ENCODE measurements at regions not wholly inside any gene's neighbourhood (a gene's known extent, or its start where the extent isn't known, plus 50 kb on each side); places are given as distances from the start of the nearest gene placed in this dataset.

DNA sequence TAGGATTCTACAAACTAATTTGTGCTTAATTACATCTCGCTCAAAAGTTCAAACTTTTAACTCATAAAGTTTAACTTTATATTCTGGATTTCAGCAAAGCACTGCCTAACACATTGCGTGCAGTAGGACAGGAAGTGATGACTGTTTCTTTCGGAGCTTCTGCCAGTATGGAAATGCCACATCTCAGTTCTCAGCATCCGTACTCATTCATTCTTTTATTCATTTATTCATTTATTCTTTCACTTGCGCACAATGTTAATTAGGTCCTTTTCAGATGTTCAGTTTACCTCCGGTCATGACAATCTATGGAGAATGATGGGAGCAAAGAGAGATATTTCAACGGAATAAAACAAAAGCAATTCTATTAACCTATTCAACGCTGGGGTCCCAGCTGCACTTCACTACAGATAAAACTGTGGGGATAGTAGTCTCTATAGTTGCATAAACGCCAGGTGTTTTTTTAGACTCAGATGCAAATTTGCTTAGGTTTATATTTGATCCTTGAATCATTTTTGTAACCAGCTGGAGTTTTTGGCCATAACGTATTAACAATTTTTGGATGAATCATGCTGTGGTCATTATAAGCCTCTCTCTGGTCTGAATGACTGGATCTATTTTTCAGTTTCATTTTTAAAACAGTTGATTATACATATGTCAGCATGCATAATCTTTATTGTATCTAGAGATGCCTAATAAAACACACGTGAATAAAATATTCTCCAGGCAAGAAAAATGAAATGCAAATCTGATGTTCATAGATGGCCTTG is 143.9 kb downstream of the KCNJ2 start:
- no peak overlapping the region for H3K9ac ChIP-seq (ENCODE audit: low read length)
- no peak overlapping the region for H3K4me3 ChIP-seq (ENCODE audit: low read length)
- no peaks in the 10 kb centered on the region for H3K4me1 ChIP-seq (ENCODE audit: control insufficient read depth, insufficient read depth, low read length)
- H3K36me3 ChIP-seq (ENCODE audit: control insufficient read depth, insufficient read depth, low read length): no peaks in the 10 kb centered on the region
- no peaks in the 10 kb centered on the region for H3K9me3 ChIP-seq (ENCODE audit: control insufficient read depth, low read length)
- H3K27me3 ChIP-seq (ENCODE audit: control insufficient read depth, insufficient read depth, low read length): no peaks in the 10 kb centered on the region

DNA sequence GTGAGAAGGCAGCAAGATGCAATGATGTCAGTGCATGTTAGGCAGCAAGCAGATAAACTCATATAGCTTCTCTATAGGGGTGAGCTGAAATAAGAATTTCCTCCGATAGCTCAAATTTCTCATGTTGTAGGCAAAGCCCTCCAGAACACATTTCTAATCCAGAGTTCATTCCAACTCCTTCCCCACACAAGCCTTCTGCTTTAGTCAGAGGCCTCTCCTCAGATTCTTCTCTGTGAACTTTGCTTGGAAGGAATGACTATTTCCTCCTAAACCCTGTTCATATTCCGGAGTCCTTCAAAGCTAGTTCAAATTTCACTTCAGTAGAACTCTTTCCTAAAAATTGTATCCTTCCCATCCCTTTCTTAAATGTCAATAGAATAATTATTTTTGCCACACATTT is 144.8 kb downstream of the KCNJ2 start:
- H3K4me3 ChIP-seq (ENCODE audit: low read length): no peak overlapping the region
- no peak overlapping the region for H3K9ac ChIP-seq (ENCODE audit: low read length)
- H3K9me3 ChIP-seq (ENCODE audit: control insufficient read depth, low read length): no peaks in the 10 kb centered on the region
- H3K4me1 ChIP-seq (ENCODE audit: control insufficient read depth, insufficient read depth, low read length): no peaks in the 10 kb centered on the region
- H3K36me3 ChIP-seq (ENCODE audit: control insufficient read depth, insufficient read depth, low read length): no peaks in the 10 kb centered on the region
- H3K27me3 ChIP-seq (ENCODE audit: control insufficient read depth, insufficient read depth, low read length): no peaks in the 10 kb centered on the region

DNA sequence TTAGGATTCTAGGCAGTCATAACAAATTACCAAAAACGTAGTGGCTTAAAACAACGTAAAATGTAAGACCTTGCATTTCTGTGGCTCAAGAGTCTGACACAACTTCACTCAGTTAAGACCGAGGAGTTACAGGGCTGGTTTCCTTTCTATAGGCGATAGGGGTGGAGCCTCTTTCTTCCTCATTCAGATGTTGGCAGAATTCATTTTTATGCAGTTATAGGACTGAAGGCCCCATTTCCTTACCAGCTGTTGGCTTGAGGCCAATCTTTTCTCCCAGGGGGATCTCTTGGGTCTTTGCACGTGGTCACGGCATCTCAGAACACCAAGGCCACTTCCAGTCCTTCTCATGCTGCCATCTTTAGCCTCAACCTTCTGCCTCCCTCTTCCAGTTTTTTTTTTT is 145.2 kb downstream of the KCNJ2 start:
- Histone ChIP-seq H3K36me3 (ENCODE audit: control insufficient read depth, insufficient read depth, low read length) (no peaks in the 10 kb centered on the region), H3K9me3 (ENCODE audit: control insufficient read depth, low read length) (no peaks in the 10 kb centered on the region), H3K4me3 (ENCODE audit: low read length) (no peak overlapping the region), H3K4me1 (ENCODE audit: control insufficient read depth, insufficient read depth, low read length) (no peaks in the 10 kb centered on the region), H3K27me3 (ENCODE audit: control insufficient read depth, insufficient read depth, low read length) (no peaks in the 10 kb centered on the region), H3K9ac (ENCODE audit: low read length) (no peak overlapping the region)

DNA sequence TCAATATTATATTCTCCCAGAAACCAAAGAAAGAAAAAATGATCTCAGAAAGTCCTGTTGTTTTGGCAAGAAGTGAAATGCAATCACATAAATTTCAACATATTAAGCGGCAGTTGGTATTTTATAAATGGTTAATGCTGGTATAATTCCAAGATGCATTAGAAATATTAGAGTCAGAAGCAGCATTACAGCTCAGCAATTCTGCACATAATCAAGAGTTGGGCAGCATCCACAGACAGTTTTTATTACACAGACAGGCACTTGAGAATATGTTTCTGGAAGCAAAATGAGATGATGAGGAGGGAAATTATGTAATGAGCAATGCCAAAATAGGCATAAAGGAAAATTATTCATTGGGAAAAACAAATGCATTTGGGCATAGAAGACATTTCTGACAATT is 148.1 kb downstream of the KCNJ2 start:
- Histone ChIP-seq H3K27me3 (ENCODE audit: control insufficient read depth, insufficient read depth, low read length) (no peaks in the 10 kb centered on the region), H3K4me3 (ENCODE audit: low read length) (no peak overlapping the region), H3K9me3 (ENCODE audit: control insufficient read depth, low read length) (no peaks in the 10 kb centered on the region), H3K36me3 (ENCODE audit: control insufficient read depth, insufficient read depth, low read length) (no peaks in the 10 kb centered on the region), H3K4me1 (ENCODE audit: control insufficient read depth, insufficient read depth, low read length) (no peaks in the 10 kb centered on the region), H3K9ac (ENCODE audit: low read length) (no peak overlapping the region)

GRCh38 chr17:70318051-70318450 is 148.7 kb downstream of the KCNJ2 start:
- Histone ChIP-seq H3K27me3 (ENCODE audit: control insufficient read depth, insufficient read depth, low read length) (no peaks in the 10 kb centered on the region), H3K4me3 (ENCODE audit: low read length) (no peak overlapping the region), H3K9me3 (ENCODE audit: control insufficient read depth, low read length) (no peaks in the 10 kb centered on the region), H3K36me3 (ENCODE audit: control insufficient read depth, insufficient read depth, low read length) (no peaks in the 10 kb centered on the region), H3K4me1 (ENCODE audit: control insufficient read depth, insufficient read depth, low read length) (no peaks in the 10 kb centered on the region), H3K9ac (ENCODE audit: low read length) (no peak overlapping the region)

DNA sequence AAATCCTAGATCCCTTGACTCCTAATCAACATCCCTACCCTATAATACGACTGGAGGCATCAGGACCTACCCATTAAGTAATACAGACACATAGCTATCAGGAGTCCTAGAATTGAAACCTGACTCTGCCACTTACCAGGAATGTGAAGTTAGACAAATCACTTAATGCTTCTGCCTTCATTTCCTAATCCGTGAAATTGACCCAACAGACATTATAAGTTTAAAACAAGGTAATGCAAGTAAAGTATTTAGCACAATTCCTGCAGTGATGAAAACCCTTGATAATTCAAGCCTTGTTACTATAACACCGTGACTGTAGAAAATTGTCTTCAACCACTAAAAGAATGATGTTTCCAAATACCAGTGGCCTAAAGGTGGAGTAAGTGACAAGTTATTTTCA is 150.2 kb downstream of the KCNJ2 start:
- Histone ChIP-seq H3K27me3 (ENCODE audit: control insufficient read depth, insufficient read depth, low read length) (no peaks in the 10 kb centered on the region), H3K4me3 (ENCODE audit: low read length) (no peak overlapping the region)

GRCh38 chr17:70320673-70321345 is 151.5 kb downstream of the KCNJ2 start:
- Histone ChIP-seq H3K4me3 (ENCODE audit: low read length) (no peak overlapping the region), H3K9me3 (ENCODE audit: control insufficient read depth, low read length) (no peaks in the 10 kb centered on the region), H3K36me3 (ENCODE audit: control insufficient read depth, insufficient read depth, low read length) (no peaks in the 10 kb centered on the region), H3K4me1 (ENCODE audit: control insufficient read depth, insufficient read depth, low read length) (no peaks in the 10 kb centered on the region), H3K9ac (ENCODE audit: low read length) (no peak overlapping the region), H3K27me3 (ENCODE audit: control insufficient read depth, insufficient read depth, low read length) (no peaks in the 10 kb centered on the region)

More for the DNA sequence above, 150.2 kb downstream of the KCNJ2 start:
- H3K36me3 ChIP-seq (ENCODE audit: control insufficient read depth, insufficient read depth, low read length): no peaks in the 10 kb centered on the region
- no peaks in the 10 kb centered on the region for H3K4me1 ChIP-seq (ENCODE audit: control insufficient read depth, insufficient read depth, low read length)
- no peaks in the 10 kb centered on the region for H3K9me3 ChIP-seq (ENCODE audit: control insufficient read depth, low read length)
- no peak overlapping the region for H3K9ac ChIP-seq (ENCODE audit: low read length)

GRCh38 chr17:70321352-70321751 is 152.0 kb downstream of the KCNJ2 start:
- no peaks in the 10 kb centered on the region for H3K27me3 ChIP-seq (ENCODE audit: control insufficient read depth, insufficient read depth, low read length)
- no peaks in the 10 kb centered on the region for H3K9me3 ChIP-seq (ENCODE audit: control insufficient read depth, low read length)
- H3K4me3 ChIP-seq (ENCODE audit: low read length): no peak overlapping the region
- H3K36me3 ChIP-seq (ENCODE audit: control insufficient read depth, insufficient read depth, low read length): no peaks in the 10 kb centered on the region
- no peak overlapping the region for H3K9ac ChIP-seq (ENCODE audit: low read length)
- no peaks in the 10 kb centered on the region for H3K4me1 ChIP-seq (ENCODE audit: control insufficient read depth, insufficient read depth, low read length)

DNA sequence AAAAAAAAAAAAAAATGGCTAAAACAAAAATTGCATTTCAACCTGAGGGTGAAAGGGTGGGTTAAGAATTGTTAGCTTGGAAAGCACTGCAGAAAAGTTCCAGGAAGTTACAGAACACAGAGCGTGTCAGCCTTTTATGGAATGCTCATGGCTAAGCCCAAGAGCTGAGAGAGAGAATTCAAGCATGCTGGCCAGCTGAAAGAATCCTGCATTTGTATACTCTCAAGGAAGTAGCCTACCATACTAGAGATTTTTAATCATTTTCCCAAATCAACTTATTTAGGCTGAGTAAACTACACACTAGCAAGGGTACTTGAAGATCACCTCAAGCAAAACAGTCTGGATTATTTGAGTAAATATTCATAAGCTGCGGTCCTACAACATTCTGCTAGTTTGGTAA is 153.9 kb downstream of the KCNJ2 start:
- no peak overlapping the region for H3K9ac ChIP-seq (ENCODE audit: low read length)
- no peak overlapping the region for H3K4me3 ChIP-seq (ENCODE audit: low read length)
- H3K27me3 ChIP-seq (ENCODE audit: control insufficient read depth, insufficient read depth, low read length): no peaks in the 10 kb centered on the region
- no peaks in the 10 kb centered on the region for H3K9me3 ChIP-seq (ENCODE audit: control insufficient read depth, low read length)
- no peaks in the 10 kb centered on the region for H3K4me1 ChIP-seq (ENCODE audit: control insufficient read depth, insufficient read depth, low read length)
- no peaks in the 10 kb centered on the region for H3K36me3 ChIP-seq (ENCODE audit: control insufficient read depth, insufficient read depth, low read length)

- Histone ChIP-seq H3K36me3 (ENCODE audit: control insufficient read depth, insufficient read depth, low read length) (no peaks in the 10 kb centered on the region), H3K9ac (ENCODE audit: low read length) (no peak overlapping the region), H3K4me1 (ENCODE audit: control insufficient read depth, insufficient read depth, low read length) (no peaks in the 10 kb centered on the region), H3K4me3 (ENCODE audit: low read length) (no peak overlapping the region), H3K27me3 (ENCODE audit: control insufficient read depth, insufficient read depth, low read length) (no peaks in the 10 kb centered on the region), H3K9me3 (ENCODE audit: control insufficient read depth, low read length) (no peaks in the 10 kb centered on the region)
Measured at GRCh38 chr17:70324031-70324430, 154.7 kb downstream of the KCNJ2 start.

GRCh38 chr17:70327279-70327678 is 157.9 kb downstream of the KCNJ2 start:
- no peaks in the 10 kb centered on the region for H3K9me3 ChIP-seq (ENCODE audit: control insufficient read depth, low read length)
- no peaks in the 10 kb centered on the region for H3K36me3 ChIP-seq (ENCODE audit: control insufficient read depth, insufficient read depth, low read length)
- H3K4me3 ChIP-seq (ENCODE audit: low read length): no peak overlapping the region
- no peak overlapping the region for H3K9ac ChIP-seq (ENCODE audit: low read length)
- no peaks in the 10 kb centered on the region for H3K4me1 ChIP-seq (ENCODE audit: control insufficient read depth, insufficient read depth, low read length)
- no peaks in the 10 kb centered on the region for H3K27me3 ChIP-seq (ENCODE audit: control insufficient read depth, insufficient read depth, low read length)

GRCh38 chr17:70327723-70328122 is 158.4 kb downstream of the KCNJ2 start:
- Histone ChIP-seq H3K36me3 (ENCODE audit: control insufficient read depth, insufficient read depth, low read length) (no peaks in the 10 kb centered on the region), H3K9ac (ENCODE audit: low read length) (no peak overlapping the region), H3K4me1 (ENCODE audit: control insufficient read depth, insufficient read depth, low read length) (no peaks in the 10 kb centered on the region), H3K4me3 (ENCODE audit: low read length) (no peak overlapping the region), H3K9me3 (ENCODE audit: control insufficient read depth, low read length) (no peaks in the 10 kb centered on the region), H3K27me3 (ENCODE audit: control insufficient read depth, insufficient read depth, low read length) (no peaks in the 10 kb centered on the region)

Measured in mucosa of stomach (tissue), 1 donor.